Stimulated activated CD8-positive, alpha-beta memory T cell treated with anti-CD3 and anti-CD28 coated beads, Interleukin-12 subunit alpha, Interleukin-12 subunit beta, amount 100 ng/mL, for 4 hours (primary cell): ENCODE measurements at regions not wholly inside any gene's neighbourhood (a gene's known extent, or its start where the extent isn't known, plus 50 kb on each side); places are given as distances from the start of the nearest gene placed in this dataset.

ENCODE experiments used
- DNase-seq: peaks from one replicate; pipeline ENCODE4 v3.0.0-alpha.2; 2020; ENCODE audit warnings: low read depth

GRCh38 chr6:139427199-139427598 is 52.8 kb upstream of the CITED2 start:
- no peak for DNase-seq

GRCh38 chr6:139426795-139427194 is 52.3 kb upstream of the CITED2 start:
- no peak for DNase-seq

- DNase-seq: no peak
These were observed 51.3 kb upstream of the CITED2 start for GRCh38 chr6:139425780-139426179.

GRCh38 chr6:139423971-139424667 is 49.7 kb upstream of the CITED2 start:
- DNase-seq: no peak
